Umbilical cord (tissue), 1 donor: ENCODE measurements at regions not wholly inside any gene's neighbourhood (a gene's known extent, or its start where the extent isn't known, plus 50 kb on each side); places are given as distances from the start of the nearest gene placed in this dataset.
"Not testable (repeated sequence)": the region's sequence is repeated elsewhere in the genome, so short reads cannot be mapped to it uniquely, and the experiment has no call there.

Experiments
- DNase-seq: peaks from one replicate; pipeline ENCODE4 v3.0.0-alpha.2; 2015; ENCODE audit warnings: low spot score

- peak; percentile 15 for DNase-seq
Observed at GRCh38 chr3:144900366-144900765, 928.7 kb downstream of the DIPK2A start.

DNA sequence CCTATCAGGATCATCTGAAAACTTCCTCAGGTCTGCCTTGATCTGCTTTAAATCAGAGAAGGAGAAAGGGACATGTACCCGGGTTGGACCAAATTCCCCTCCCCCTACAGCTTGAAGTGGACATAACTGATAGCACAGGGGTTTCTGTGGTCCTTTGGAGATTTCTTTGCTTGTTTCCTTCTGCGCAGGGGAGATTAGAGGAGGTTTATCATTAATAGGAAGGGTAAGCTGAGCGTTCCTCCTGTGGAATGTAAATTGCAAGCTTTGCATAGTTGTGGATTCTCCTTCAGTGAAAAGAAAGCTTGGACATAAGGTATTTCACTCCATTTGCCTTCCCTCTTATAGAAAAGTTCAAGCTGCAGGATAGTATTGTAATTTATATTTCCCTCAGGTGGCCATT is 936.0 kb downstream of the DIPK2A start:
- not testable (repeated sequence) for DNase-seq

- no peak for DNase-seq
Observed at GRCh38 chr3:144912968-144913367, 941.3 kb downstream of the DIPK2A start.

DNA sequence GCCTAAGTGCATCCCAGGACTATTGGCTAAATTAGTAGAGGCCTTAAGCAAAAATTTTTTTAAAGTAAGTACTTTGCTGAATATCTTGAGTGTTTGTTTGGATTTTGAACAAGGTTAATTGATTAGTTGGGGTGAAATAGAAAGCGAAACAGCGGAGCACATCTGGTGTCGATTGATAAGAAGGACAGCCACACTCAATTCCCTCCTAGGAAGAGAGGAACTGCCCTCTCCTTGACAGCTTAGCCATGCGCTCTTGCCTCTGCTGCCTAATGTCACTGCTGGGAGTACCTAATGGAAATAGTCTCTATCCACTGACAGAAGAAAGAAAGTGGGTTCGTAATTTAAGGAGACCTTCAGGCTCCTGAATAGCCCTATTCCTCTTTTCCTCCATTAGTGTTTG is 943.6 kb downstream of the DIPK2A start:
- DNase-seq, result no peak

DNA sequence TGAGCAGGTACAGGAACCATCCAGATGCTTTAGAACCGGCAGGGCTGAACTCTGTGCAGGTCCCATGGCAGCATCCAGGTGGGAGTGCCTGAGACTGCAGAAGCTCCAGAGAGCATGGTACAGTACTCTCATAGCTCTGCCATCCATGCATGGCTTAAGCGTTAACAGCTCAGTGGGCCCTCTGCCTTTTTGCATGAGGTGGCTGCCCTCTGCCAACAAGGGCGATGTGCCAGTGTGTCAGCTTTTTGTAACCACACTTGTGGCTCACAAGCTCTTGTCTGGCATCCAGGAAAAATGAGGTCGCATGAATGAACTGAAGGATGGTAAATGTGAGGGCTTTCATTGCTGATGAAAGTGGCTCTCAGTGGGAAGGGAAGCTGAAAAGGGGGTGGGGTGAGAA is 950.1 kb downstream of the DIPK2A start:
- DNase-seq, result no peak

- peak; percentile 77 for DNase-seq
Observed at GRCh38 chr3:144923046-144923775, 951.6 kb downstream of the DIPK2A start.

DNA sequence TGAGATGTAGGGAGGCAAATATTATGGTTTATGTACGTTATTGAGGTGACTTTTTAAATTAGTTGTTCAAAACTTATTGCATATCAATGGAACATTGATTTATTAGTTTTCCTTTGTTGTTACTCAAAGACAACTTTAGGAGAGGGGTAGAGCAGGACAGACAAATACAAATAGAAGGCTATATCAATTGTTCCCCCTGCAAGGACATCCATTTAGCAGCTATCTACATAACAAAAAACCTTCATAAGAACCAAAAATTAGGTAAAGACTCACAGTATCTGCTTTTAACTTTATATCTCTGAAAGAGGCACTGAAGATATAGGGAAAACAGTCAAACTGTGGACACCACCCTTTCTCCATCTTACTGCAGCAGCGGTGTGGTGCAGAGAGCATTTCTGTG is 958.8 kb downstream of the DIPK2A start:
- no peak for DNase-seq

GRCh38 chr3:144931590-144931989 is 960.0 kb downstream of the DIPK2A start:
- no peak for DNase-seq

DNA sequence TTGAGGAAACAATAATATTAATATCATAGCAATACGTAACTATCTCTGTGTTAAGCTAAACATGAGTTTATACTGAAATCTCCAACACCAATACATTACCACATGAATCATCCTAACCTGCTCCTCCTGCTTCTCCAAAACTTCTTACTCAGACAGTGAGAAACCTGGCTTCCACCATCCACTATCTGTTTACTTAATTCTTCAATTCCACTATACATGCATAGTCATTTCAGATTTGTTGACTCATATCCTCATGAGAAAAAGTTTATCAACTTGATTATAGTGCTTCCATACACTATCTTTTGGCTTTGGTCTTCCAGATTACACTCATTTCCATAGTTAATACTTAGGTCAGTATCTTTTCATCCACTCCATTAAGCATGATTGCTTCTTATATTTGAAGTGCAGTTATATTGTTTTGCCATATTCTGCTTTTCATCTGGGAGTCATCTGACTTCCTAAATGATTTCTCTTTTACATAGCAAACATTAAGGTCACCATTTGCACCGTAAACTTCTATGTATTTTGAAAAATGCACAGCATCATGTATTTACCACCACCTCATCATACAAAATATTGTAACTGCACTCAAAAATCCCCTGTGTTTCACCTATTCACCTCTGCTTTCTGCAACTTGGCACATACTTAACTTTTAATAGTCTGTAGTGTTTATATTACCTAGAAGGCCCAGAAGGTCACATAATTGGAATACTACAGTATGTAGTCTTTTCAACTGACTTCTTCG is 970.6 kb downstream of the DIPK2A start:
- DNase-seq, result no peak

DNA sequence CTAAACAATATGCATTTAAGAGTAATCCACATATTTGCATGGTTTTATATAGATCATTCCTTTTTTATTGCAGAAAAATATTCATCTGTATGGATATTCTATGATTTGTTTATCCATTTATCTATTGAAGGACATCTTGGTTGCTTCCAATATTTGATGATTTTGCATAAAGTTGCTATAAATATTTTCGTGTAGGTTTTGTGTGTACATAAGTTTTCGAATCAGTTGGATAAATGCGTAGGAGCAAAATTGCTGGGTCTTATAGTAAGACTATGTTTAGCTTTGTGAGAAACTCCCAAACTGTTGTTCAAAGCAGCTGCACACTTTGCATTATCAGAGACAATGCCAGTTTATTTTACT is 971.2 kb downstream of the DIPK2A start:
- DNase-seq, result no peak

DNA sequence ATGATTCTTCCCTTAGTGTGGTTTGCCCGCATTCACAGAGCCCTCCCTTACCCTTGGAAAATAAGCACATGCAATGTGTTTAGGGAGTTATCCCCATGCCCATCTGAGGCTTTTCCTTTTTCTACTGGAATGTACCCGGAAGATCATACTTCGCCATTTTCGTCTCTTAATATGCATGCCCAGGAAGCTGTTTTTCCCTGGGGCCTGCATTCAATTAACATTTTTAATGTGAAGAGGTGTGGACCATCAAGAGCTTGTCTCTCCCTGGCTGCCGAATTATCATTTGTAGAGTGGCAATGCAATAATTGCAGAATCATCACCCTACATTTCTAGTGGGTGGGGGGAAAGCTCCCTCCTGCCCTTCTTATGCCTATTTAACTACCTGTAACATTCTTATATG is 976.3 kb downstream of the DIPK2A start:
- no peak for DNase-seq

DNA sequence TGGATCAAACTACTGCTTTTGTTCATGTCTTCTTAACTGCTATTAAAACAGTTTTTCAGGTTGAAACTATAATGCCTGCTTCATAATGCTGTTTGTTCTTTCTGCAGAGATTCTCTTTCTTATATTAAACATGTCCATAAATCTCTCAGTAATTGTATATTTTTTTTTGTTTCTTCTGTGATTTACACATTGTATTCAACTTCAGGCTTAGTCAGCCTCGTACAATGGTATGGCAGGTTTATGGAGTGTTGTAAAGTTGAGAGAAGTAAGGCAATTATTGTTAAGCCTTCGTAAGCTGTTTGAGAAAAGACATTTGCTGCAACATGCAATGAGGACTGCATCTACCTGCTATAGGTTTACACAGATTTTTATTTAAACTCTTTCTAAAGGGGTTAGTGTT is 977.1 kb downstream of the DIPK2A start:
- peak; percentile 7 for DNase-seq

DNA sequence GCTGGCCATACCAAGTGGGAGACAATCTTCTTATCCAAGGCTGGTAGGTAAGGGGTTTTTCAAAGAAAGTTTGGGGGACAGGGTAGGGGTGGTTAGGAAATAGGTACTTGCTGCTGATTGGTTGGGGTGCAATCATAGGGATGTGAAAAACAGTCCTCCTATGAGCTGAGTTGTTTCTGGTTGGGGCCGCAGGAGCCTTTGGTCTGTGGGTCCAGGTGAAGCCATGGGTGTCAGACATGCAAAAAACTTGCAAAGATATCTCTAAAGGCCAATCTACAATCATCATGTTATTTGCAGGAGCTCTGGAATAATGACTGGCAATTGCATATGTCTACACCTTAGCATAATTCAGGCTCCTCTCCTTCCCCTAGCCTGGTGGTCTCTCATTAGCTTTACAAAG is 982.3 kb downstream of the DIPK2A start:
- no peak for DNase-seq

DNA sequence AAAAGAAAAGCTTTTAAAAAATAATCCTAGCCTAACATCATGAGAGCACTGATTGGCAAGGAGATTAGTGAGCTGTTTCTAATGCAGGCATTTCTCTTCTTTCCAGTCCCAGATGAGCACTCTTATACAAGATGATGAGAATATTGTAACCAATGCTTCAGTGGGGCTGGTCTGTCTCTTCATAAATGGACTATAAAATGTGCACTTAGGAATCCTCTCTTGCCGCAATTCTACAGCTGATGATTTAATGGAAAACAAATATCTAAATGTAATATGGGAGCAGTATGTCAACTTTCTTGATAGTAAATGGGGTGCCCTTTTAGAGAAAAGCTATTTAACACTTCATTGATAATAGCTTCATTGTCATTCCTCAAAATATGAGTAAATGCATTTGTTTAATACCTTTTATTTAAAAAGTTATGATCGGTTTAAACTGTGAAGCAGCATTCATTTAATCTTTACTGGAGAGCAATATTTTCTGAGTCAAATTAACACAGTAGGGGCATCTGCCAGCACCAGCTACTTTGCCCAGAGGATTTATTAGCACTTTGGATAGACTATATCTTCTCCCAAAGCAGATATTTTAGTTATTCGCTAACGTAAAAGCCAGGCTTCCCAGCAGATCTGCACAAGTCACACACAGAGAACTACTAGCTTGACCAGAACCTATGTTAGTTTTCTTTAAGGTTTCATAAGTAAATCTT is 985.9 kb downstream of the DIPK2A start:
- peak; percentile 18 for DNase-seq

DNA sequence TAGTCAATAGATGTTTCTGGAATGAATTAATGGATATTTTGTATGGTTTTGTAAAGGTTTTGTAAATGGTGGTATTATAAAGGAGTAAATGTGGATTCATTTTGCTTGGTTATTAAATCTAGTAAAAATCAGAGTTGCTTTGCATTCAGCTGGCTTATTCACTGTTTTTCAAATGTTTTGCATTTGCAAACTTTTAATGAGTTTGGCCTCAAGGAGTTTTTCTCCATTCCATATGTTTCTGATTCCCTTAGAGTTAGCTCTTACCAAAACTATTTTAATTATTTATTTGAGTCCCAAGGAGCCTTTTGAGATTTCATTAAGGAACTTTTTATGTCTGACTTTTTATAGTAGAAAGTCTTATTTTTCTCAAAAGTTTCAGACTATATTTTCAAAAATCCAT is 992.2 kb downstream of the DIPK2A start:
- no peak for DNase-seq

GRCh38 chr3:144966560-144966959 is 994.9 kb downstream of the DIPK2A start:
- DNase-seq, result no peak

DNA sequence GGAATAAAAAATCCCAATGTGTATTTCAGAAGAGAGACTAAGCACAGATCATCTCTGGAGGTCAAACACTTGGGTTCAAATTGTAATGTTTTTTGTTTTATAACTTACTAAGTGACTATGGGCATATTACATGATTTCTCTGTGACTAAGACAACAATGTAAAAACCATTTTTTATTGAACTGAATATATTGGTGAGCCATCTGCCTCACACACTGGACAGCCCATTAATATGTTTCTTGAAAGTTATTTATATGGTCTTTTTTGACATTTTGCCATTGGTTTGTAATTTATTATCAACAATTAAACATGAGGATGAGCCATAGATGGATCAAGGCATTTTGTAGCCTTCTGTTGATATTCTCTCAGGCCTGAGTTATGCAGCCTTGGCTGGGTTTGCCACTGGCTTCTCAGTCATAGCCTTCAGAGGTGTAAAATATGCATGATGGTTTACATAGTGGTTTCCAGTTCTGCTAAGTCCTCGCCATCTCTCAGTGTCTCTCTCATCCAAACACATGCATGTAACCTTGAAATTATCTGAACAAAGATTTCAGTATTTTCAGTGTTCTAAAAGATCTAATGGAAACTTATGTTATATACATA is 997.2 kb downstream of the DIPK2A start:
- no peak for DNase-seq

GRCh38 chr3:144984481-144984880 is 1012.9 kb downstream of the DIPK2A start:
- not testable (repeated sequence) for DNase-seq

GRCh38 chr3:144989807-144990206 is 1018.2 kb downstream of the DIPK2A start:
- DNase-seq, result peak; percentile 19

DNA sequence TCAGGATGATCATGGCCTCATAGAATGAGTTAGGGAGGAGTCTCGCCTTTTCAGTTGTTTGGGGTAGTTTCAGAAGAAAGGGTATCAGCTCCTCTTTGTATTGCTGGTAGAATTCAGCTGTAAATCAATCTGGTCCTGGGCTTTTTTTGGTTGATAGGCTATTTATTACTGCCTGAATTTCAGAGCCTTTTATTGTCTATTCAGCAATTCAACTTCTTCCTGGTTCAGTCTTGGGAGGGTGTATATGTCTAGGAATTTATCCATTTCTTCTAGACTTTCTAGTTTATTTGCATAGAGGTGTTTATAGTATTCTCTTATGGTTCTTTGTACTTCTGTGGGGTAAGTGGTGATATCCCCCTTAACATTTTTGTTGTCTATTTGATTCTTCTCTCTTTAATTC is 1024.2 kb downstream of the DIPK2A start:
- no peak for DNase-seq

DNA sequence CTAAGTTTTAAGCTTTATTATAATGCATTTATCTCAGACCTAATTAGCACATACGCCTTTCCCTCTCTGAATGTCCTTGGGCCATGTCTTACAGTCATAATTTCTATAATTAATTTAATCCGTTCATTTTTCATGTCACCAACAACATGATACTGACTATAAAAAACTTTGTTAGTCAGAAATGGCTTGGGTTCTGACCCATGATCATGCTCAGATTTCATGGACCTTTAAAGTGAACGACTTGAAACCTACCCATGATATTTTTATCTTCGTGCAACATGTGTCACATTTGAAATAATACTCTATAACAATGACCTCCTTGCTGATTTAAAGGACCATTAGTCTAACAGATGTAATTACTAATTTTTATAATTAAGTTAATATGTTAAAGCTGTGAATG is 1033.8 kb downstream of the DIPK2A start:
- no peak for DNase-seq

DNA sequence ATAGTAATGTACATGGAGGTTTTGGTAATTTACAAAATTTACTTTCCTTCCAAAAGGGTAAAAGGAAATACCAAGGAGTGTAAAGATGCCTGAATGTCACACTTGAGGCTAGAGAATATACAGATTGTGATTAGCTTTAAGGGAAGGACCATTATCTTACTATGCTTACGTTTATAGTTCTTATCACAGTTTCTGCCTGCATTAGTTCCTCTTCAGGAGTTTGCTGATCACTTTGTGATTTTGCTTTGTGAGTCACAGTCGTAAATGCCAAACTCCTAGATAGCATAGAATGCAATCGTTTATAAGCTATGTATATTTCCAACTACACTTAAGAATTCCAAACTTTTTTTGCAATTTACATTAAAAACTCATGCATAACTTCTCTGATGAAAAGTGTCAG is 1034.6 kb downstream of the DIPK2A start:
- DNase-seq, result peak; percentile 64
